HG02884 (cell line): ENCODE measurements at regions not wholly inside any gene's neighbourhood (a gene's known extent, or its start where the extent isn't known, plus 50 kb on each side); places are given as distances from the start of the nearest gene placed in this dataset.
"Not testable (repeated sequence)": the region's sequence is repeated elsewhere in the genome, so short reads cannot be mapped to it uniquely, and the experiment has no call there.

Experiments
- ATAC-seq: cut with Tn5 transposase; IDR thresholded peaks from one replicate; pipeline ENCODE4 v1.9.1; 2021; ENCODE audit warnings: mild to moderate bottlenecking, moderate library complexity; ENCODE audit not compliant: unreplicated experiment

GRCh38 chr3:5899014-5899761 is 711.7 kb downstream of the EDEM1 start:
- ATAC-seq = no peak

- no peak for ATAC-seq
Measured at GRCh38 chr3:5917932-5918331, 730.4 kb downstream of the EDEM1 start.

GRCh38 chr3:5918626-5919025 is 731.1 kb downstream of the EDEM1 start:
- no peak for ATAC-seq

- no peak for ATAC-seq
Measured at GRCh38 chr3:5929027-5929426, 741.5 kb downstream of the EDEM1 start.

- not testable (repeated sequence) for ATAC-seq
Measured at GRCh38 chr3:5944061-5944460, 756.6 kb downstream of the EDEM1 start.

- ATAC-seq = no peak
Measured at GRCh38 chr3:5948084-5948483, 760.6 kb downstream of the EDEM1 start.

- ATAC-seq = no peak
Measured at GRCh38 chr3:5951026-5951425, 763.5 kb downstream of the EDEM1 start.

GRCh38 chr3:5972586-5972985 is 785.1 kb downstream of the EDEM1 start:
- no peak for ATAC-seq

- no peak for ATAC-seq
Measured at GRCh38 chr3:5974630-5975322, 787.3 kb downstream of the EDEM1 start.

- ATAC-seq = no peak
Measured at GRCh38 chr3:5977331-5977730, 789.8 kb downstream of the EDEM1 start.

- no peak for ATAC-seq
Measured at GRCh38 chr3:5980475-5980874, 793.0 kb downstream of the EDEM1 start.

GRCh38 chr3:5994651-5995050 is 807.1 kb downstream of the EDEM1 start:
- ATAC-seq = no peak

GRCh38 chr3:6018456-6018855 is 830.9 kb downstream of the EDEM1 start:
- ATAC-seq = no peak

GRCh38 chr3:6022621-6023020 is 835.1 kb downstream of the EDEM1 start:
- no peak for ATAC-seq

GRCh38 chr3:6025032-6025431 is 835.9 kb upstream of the GRM7 start:
- ATAC-seq = no peak

GRCh38 chr3:6030648-6031047 is 830.3 kb upstream of the GRM7 start:
- ATAC-seq = not testable (repeated sequence)

- no peak for ATAC-seq
Measured at GRCh38 chr3:6035626-6036025, 825.3 kb upstream of the GRM7 start.

GRCh38 chr3:6039971-6040370 is 820.9 kb upstream of the GRM7 start:
- ATAC-seq = no peak

- ATAC-seq = no peak
Measured at GRCh38 chr3:6041894-6042293, 819.0 kb upstream of the GRM7 start.

- ATAC-seq = no peak
Measured at GRCh38 chr3:6047016-6047415, 813.9 kb upstream of the GRM7 start.

GRCh38 chr3:6060251-6060650 is 800.7 kb upstream of the GRM7 start:
- no peak for ATAC-seq
